ENCODE measurements at regions not wholly inside any gene's neighbourhood (a gene's known extent, or its start where the extent isn't known, plus 50 kb on each side); places are given as distances from the start of the nearest gene placed in this dataset.

GRCh38 chr4:55730280-55730931 is 89.2 kb upstream of the EXOC1L start:
- no peak overlapping the region for H3K27ac ChIP-seq (ENCODE audit: low read depth, low read length)
- no peaks in the 10 kb centered on the region for H3K9me3 ChIP-seq (ENCODE audit: control insufficient read depth, insufficient read depth, low read length)
- no peak overlapping the region for H3K9ac ChIP-seq (ENCODE audit: low read depth, low read length)
- H3K36me3 ChIP-seq (ENCODE audit: control insufficient read depth, insufficient read depth, low read length), result no peaks in the 10 kb centered on the region
- H3K4me3 ChIP-seq (ENCODE audit: low read depth, low read length), result no peak overlapping the region
- no peaks in the 10 kb centered on the region for H3K27me3 ChIP-seq (ENCODE audit: control insufficient read depth, insufficient read depth, low read length)
- no peaks in the 10 kb centered on the region; the same call in 1 of the 2 replicates for H3K4me1 ChIP-seq (ENCODE audit: control insufficient read depth, insufficient read depth, low read length)

DNA sequence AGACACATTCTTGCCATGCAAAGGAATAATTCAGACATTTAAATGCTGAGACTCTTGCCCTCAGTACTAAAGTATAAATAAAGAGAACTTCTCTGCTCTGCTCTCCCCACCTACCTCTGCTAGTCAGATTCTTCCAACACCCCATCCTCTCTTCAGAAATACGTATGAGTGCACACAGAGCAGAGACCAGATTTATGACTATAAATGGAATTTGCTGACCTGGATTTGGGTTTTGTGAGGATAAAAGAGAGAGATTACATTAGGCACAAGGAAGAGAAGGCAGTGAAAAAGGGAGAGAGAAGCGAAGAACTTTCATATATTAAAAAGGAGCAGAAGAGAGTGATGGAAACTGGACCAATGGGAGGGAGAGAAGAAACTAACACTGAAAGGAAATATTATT is 87.6 kb upstream of the EXOC1L start:
- no peaks in the 10 kb centered on the region for H3K27me3 ChIP-seq (ENCODE audit: control insufficient read depth, insufficient read depth, low read length)
- no peak overlapping the region for H3K4me3 ChIP-seq (ENCODE audit: low read depth, low read length)
- no peak overlapping the region for H3K27ac ChIP-seq (ENCODE audit: low read depth, low read length)
- H3K36me3 ChIP-seq (ENCODE audit: control insufficient read depth, insufficient read depth, low read length), result no peaks in the 10 kb centered on the region
- no peaks in the 10 kb centered on the region; the same call in 1 of the 2 replicates for H3K4me1 ChIP-seq (ENCODE audit: control insufficient read depth, insufficient read depth, low read length)
- H3K9me3 ChIP-seq (ENCODE audit: control insufficient read depth, insufficient read depth, low read length), result no peaks in the 10 kb centered on the region
- H3K9ac ChIP-seq (ENCODE audit: low read depth, low read length), result no peak overlapping the region

GRCh38 chr4:55732864-55733263 is 86.7 kb upstream of the EXOC1L start:
- no peaks in the 10 kb centered on the region for H3K27me3 ChIP-seq (ENCODE audit: control insufficient read depth, insufficient read depth, low read length)
- H3K4me1 ChIP-seq (ENCODE audit: control insufficient read depth, insufficient read depth, low read length), result no peaks in the 10 kb centered on the region; the same call in 1 of the 2 replicates
- H3K27ac ChIP-seq (ENCODE audit: low read depth, low read length), result no peak overlapping the region
- H3K9me3 ChIP-seq (ENCODE audit: control insufficient read depth, insufficient read depth, low read length), result no peaks in the 10 kb centered on the region
- H3K9ac ChIP-seq (ENCODE audit: low read depth, low read length), result no peak overlapping the region
- H3K4me3 ChIP-seq (ENCODE audit: low read depth, low read length), result no peak overlapping the region
- H3K36me3 ChIP-seq (ENCODE audit: control insufficient read depth, insufficient read depth, low read length), result no peaks in the 10 kb centered on the region

DNA sequence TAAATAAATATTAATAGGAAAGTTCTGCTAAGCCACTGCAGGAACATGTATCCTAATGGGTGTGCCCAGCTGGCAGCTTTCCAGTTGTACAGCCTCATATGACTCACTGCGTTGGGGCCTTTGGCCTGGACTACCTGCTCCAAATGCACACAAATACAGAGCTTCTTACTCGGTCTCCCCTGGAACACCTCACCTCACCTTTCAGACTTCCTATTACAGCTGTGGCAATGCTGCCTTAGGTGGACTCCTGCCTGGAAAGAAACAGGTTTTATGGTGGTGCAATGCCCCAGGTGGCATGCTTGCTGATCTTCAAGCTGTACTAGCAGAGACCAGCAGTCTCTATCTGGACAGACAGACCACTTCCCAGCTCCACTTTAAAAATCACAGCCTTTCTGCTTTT is 85.7 kb upstream of the EXOC1L start:
- H3K9ac ChIP-seq (ENCODE audit: low read depth, low read length), result no peak overlapping the region

DNA sequence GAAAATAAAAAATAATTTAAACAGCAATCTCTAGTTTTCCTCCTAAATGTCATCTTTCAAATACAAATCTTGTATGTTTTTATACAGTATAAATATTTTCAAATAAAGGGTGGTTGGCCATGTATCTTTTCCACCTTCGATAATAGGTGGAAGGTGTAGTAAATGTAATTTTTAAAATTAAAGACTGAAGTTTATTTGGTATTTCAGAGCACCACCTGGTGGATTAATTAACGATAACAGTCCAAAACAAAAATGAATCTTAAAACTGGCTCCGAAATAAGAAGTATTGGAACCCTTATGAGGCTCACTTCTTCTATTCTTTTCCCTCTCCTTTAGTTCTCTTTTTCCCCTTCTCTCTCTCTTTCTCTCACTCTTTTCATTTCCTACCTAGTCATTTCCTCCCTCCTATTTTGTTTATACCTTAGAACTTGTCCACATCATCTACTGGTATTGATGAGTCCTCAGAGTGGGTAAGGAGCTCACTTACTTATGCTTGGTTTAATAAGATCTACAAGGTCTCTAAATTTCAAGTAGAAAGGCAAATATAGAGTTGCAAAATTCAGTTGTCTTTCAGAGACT is 82.9 kb upstream of the EXOC1L start:
- H3K4me1 ChIP-seq (ENCODE audit: control insufficient read depth, insufficient read depth, low read length), result no peaks in the 10 kb centered on the region
- H3K9ac ChIP-seq (ENCODE audit: low read depth, low read length), result no peak overlapping the region
- no peaks in the 10 kb centered on the region for H3K9me3 ChIP-seq (ENCODE audit: control insufficient read depth, insufficient read depth, low read length)
- no peaks in the 10 kb centered on the region for H3K27me3 ChIP-seq (ENCODE audit: control insufficient read depth, insufficient read depth, low read length)
- H3K36me3 ChIP-seq (ENCODE audit: control insufficient read depth, insufficient read depth, low read length), result no peaks in the 10 kb centered on the region
- H3K4me3 ChIP-seq (ENCODE audit: low read depth, low read length), result no peak overlapping the region
- H3K27ac ChIP-seq (ENCODE audit: low read depth, low read length), result no peak overlapping the region

More for the DNA sequence above, 85.7 kb upstream of the EXOC1L start:
- no peak overlapping the region for H3K27ac ChIP-seq (ENCODE audit: low read depth, low read length)
- H3K4me3 ChIP-seq (ENCODE audit: low read depth, low read length), result no peak overlapping the region
- H3K36me3 ChIP-seq (ENCODE audit: control insufficient read depth, insufficient read depth, low read length), result no peaks in the 10 kb centered on the region
- no peaks in the 10 kb centered on the region; the same call in 1 of the 2 replicates for H3K4me1 ChIP-seq (ENCODE audit: control insufficient read depth, insufficient read depth, low read length)
- H3K9me3 ChIP-seq (ENCODE audit: control insufficient read depth, insufficient read depth, low read length), result no peaks in the 10 kb centered on the region
- H3K27me3 ChIP-seq (ENCODE audit: control insufficient read depth, insufficient read depth, low read length), result no peaks in the 10 kb centered on the region

- no peak overlapping the region for H3K9ac ChIP-seq (ENCODE audit: low read depth, low read length)
- no peaks in the 10 kb centered on the region for H3K4me1 ChIP-seq (ENCODE audit: control insufficient read depth, insufficient read depth, low read length)
- no peak overlapping the region for H3K4me3 ChIP-seq (ENCODE audit: low read depth, low read length)
- no peaks in the 10 kb centered on the region for H3K27me3 ChIP-seq (ENCODE audit: control insufficient read depth, insufficient read depth, low read length)
- no peaks in the 10 kb centered on the region for H3K9me3 ChIP-seq (ENCODE audit: control insufficient read depth, insufficient read depth, low read length)
- H3K36me3 ChIP-seq (ENCODE audit: control insufficient read depth, insufficient read depth, low read length), result no peaks in the 10 kb centered on the region
- no peak overlapping the region for H3K27ac ChIP-seq (ENCODE audit: low read depth, low read length)
Observed at GRCh38 chr4:55742655-55743202, 76.9 kb upstream of the EXOC1L start.

DNA sequence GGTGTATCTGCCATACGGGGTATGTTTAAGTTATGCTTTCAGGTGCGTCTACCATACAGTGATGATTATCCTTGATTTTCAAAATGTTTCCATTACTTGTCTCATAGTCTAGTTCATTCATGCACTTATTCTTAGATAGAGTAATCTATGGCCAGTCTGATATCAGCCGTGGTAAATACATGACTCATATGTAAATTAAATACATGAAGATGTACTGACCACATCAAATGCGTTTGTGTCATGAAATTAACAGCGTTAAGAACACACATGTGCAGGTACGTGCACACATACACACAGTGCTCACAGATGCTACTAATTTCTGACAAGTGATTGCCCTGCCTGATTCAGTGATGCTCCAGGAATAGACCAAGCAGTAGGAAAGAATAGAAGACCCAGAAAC is 75.2 kb upstream of the EXOC1L start:
- H3K4me1 ChIP-seq (ENCODE audit: control insufficient read depth, insufficient read depth, low read length), result no peaks in the 10 kb centered on the region
- H3K36me3 ChIP-seq (ENCODE audit: control insufficient read depth, insufficient read depth, low read length), result no peaks in the 10 kb centered on the region
- H3K9me3 ChIP-seq (ENCODE audit: control insufficient read depth, insufficient read depth, low read length), result no peaks in the 10 kb centered on the region
- no peak overlapping the region for H3K9ac ChIP-seq (ENCODE audit: low read depth, low read length)
- no peaks in the 10 kb centered on the region for H3K27me3 ChIP-seq (ENCODE audit: control insufficient read depth, insufficient read depth, low read length)
- H3K4me3 ChIP-seq (ENCODE audit: low read depth, low read length), result no peak overlapping the region
- H3K27ac ChIP-seq (ENCODE audit: low read depth, low read length), result no peak overlapping the region

DNA sequence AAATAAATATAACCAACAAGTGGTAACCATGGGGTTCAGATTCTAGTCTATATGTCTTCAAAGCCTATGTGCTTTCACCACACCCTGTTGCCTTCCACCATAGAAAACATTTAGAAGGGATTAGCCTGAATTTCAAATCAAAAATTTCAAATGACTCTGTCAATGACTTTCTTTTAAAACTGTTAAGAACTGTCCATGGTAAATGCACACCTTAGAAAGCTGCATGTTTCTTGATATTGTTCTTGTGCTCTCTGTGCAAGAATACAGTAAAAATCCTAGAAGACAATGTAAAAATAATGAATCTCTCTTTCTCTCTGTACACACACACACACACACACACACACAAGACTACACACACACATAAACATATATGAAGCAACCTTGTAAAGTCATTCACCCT is 74.6 kb upstream of the EXOC1L start:
- no peaks in the 10 kb centered on the region for H3K36me3 ChIP-seq (ENCODE audit: control insufficient read depth, insufficient read depth, low read length)
- no peak overlapping the region for H3K9ac ChIP-seq (ENCODE audit: low read depth, low read length)

DNA sequence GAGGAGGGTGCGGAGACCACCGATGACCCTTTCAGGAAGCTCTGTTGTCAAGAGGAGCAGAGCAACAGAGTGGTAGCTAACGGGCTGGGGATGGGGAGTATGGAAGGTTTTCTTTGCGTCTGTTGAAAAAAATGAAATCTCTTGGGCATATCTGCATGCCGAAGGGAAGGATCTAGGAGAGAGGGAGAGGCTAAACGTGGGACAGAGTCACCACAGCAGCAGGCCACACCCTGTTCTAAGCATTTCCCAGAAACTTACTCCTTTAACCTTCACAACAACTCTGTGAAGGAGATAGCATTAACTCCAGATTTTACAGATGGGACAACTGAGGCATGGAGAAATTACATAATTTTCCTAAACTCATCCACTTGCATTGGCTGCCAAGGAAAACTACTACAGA is 71.8 kb upstream of the EXOC1L start:
- H3K4me3 ChIP-seq (ENCODE audit: low read depth, low read length), result no peak overlapping the region
- no peaks in the 10 kb centered on the region for H3K4me1 ChIP-seq (ENCODE audit: control insufficient read depth, insufficient read depth, low read length)
- H3K36me3 ChIP-seq (ENCODE audit: control insufficient read depth, insufficient read depth, low read length), result no peaks in the 10 kb centered on the region
- no peak overlapping the region for H3K27ac ChIP-seq (ENCODE audit: low read depth, low read length)
- H3K27me3 ChIP-seq (ENCODE audit: control insufficient read depth, insufficient read depth, low read length), result no peaks in the 10 kb centered on the region
- no peaks in the 10 kb centered on the region for H3K9me3 ChIP-seq (ENCODE audit: control insufficient read depth, insufficient read depth, low read length)
- H3K9ac ChIP-seq (ENCODE audit: low read depth, low read length), result no peak overlapping the region

More for the DNA sequence above, 74.6 kb upstream of the EXOC1L start:
- no peak overlapping the region for H3K27ac ChIP-seq (ENCODE audit: low read depth, low read length)
- H3K9me3 ChIP-seq (ENCODE audit: control insufficient read depth, insufficient read depth, low read length), result no peaks in the 10 kb centered on the region
- no peaks in the 10 kb centered on the region for H3K27me3 ChIP-seq (ENCODE audit: control insufficient read depth, insufficient read depth, low read length)
- no peaks in the 10 kb centered on the region for H3K4me1 ChIP-seq (ENCODE audit: control insufficient read depth, insufficient read depth, low read length)
- H3K4me3 ChIP-seq (ENCODE audit: low read depth, low read length), result no peak overlapping the region

DNA sequence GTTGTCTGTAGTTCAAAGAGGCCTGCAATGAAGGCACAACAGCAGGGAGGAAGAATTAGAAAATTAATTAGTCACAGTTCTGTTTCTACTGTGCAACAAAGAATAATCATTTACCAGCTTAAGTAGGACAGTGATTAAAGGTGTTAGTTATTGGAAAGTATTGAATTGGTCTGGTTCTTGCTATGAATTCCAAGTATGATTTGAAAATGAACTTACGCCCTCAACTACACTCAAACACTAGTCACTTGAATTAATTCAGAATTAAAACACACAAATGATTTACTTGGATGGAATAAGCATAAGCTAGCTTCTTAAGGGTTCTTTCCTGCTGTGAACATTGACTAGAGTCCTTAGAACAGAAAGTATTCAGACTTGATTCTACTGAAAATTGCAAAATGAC is 69.9 kb upstream of the EXOC1L start:
- Histone ChIP-seq H3K36me3 (ENCODE audit: control insufficient read depth, insufficient read depth, low read length) (no peaks in the 10 kb centered on the region), H3K27ac (ENCODE audit: low read depth, low read length) (no peak overlapping the region), H3K4me1 (ENCODE audit: control insufficient read depth, insufficient read depth, low read length) (no peaks in the 10 kb centered on the region), H3K4me3 (ENCODE audit: low read depth, low read length) (no peak overlapping the region), H3K27me3 (ENCODE audit: control insufficient read depth, insufficient read depth, low read length) (no peaks in the 10 kb centered on the region), H3K9me3 (ENCODE audit: control insufficient read depth, insufficient read depth, low read length) (no peaks in the 10 kb centered on the region), H3K9ac (ENCODE audit: low read depth, low read length) (no peak overlapping the region)

DNA sequence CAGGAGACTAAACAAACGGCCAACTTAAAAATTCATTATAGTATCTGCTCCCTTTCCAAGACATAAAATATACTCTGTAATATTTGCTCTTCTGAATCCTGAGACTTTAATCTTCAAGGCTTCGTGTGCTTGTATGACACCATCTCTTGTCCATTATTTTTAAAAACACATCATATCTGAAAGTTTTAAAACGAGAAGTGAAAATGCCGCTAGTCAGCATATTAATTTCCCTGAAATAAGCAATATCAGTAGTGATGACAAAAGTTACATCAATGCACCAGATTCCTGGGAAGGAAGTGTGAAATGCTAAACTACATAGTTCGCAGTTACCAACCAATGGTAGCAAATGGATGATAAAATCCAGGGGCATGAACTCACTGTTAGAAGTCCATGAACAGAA is 66.8 kb upstream of the EXOC1L start:
- H3K4me1 ChIP-seq (ENCODE audit: control insufficient read depth, insufficient read depth, low read length), result no peaks in the 10 kb centered on the region
- H3K27me3 ChIP-seq (ENCODE audit: control insufficient read depth, insufficient read depth, low read length), result no peaks in the 10 kb centered on the region
- no peak overlapping the region for H3K9ac ChIP-seq (ENCODE audit: low read depth, low read length)
- no peak overlapping the region for H3K27ac ChIP-seq (ENCODE audit: low read depth, low read length)
- no peaks in the 10 kb centered on the region for H3K9me3 ChIP-seq (ENCODE audit: control insufficient read depth, insufficient read depth, low read length)
- H3K4me3 ChIP-seq (ENCODE audit: low read depth, low read length), result no peak overlapping the region
- no peaks in the 10 kb centered on the region for H3K36me3 ChIP-seq (ENCODE audit: control insufficient read depth, insufficient read depth, low read length)
